Smooth muscle cell (in vitro differentiated cells): ENCODE measurements at regions not wholly inside any gene's neighbourhood (a gene's known extent, or its start where the extent isn't known, plus 50 kb on each side); places are given as distances from the start of the nearest gene placed in this dataset.

Experiments
- DNase-seq: peaks from one replicate; lab custom pipeline; 2025; ENCODE audit not compliant: unreplicated experiment; lab: John Stamatoyannopoulos, UW
- H2AFZ ChIP-seq: fragments of 200-600 bp; sonication (generic); 2 replicates; pipeline ENCODE4 v1.6.0; 2016; ENCODE audit warnings: antibody characterized with exemption, low read depth, mild to moderate bottlenecking
- H3F3A ChIP-seq: fragments of 200-600 bp; sonication (generic); 2 replicates; pipeline ENCODE4 v1.6.0; 2017; ENCODE audit warnings: antibody characterized with exemption, low read depth
- H3K27ac ChIP-seq: fragments of 200-600 bp; sonication (generic); 2 replicates; pipeline ENCODE4 v1.5.1; 2016; ENCODE audit warnings: low read depth, mild to moderate bottlenecking
- H3K27me3 ChIP-seq: fragments of 200-600 bp; sonication (generic); 2 replicates; pipeline ENCODE4 v1.6.1; 2016; ENCODE audit warnings: low read depth, mild to moderate bottlenecking
- H3K36me3 ChIP-seq: fragments of 200-600 bp; sonication (generic); 2 replicates; pipeline ENCODE4 v1.5.1; 2016; ENCODE audit warnings: low read depth
- H3K4me1 ChIP-seq: fragments of 200-600 bp; sonication (generic); 2 replicates; pipeline ENCODE4 v1.5.1; 2016; ENCODE audit warnings: low read depth
- H3K4me2 ChIP-seq: fragments of 200-600 bp; sonication (generic); 2 replicates; pipeline ENCODE4 v1.6.0; 2016; ENCODE audit warnings: mild to moderate bottlenecking
- H3K4me3 ChIP-seq: fragments of 200-600 bp; sonication (generic); 2 replicates; pipeline ENCODE4 v1.5.1; 2016; ENCODE audit warnings: mild to moderate bottlenecking
- H3K79me2 ChIP-seq: fragments of 200-600 bp; sonication (generic); 2 replicates; pipeline ENCODE4 v1.6.0; 2016; ENCODE audit warnings: low read depth, mild to moderate bottlenecking
- H3K9ac ChIP-seq: fragments of 200-600 bp; sonication (generic); 2 replicates; pipeline ENCODE4 v1.6.0; 2016; ENCODE audit warnings: low read depth
- H3K9me3 ChIP-seq: fragments of 200-600 bp; sonication (generic); replicated peaks from 2 replicates; pipeline ENCODE4 v1.5.1; 2016; ENCODE audit warnings: low read depth
- H4K20me1 ChIP-seq: fragments of 200-600 bp; sonication (generic); 2 replicates; pipeline ENCODE4 v1.6.0; 2016; ENCODE audit warnings: low read depth
- CTCF ChIP-seq: fragments of 200-600 bp; sonication (generic); IDR thresholded peaks from 2 replicates; pipeline ENCODE4 v1.5.1; 2017; ENCODE audit warnings: borderline replicate concordance, mild to moderate bottlenecking, antibody characterized with exemption; ENCODE audit not compliant: insufficient read depth, poor library complexity, severe bottlenecking
- WGBS: methylation state at CpG from one replicate; pipeline ENCODE4 v1.1.7; 2016; ENCODE audit warnings: low lambda C conversion rate; 5-methylcytosine and 5-hydroxymethylcytosine counted together

GRCh38 chr6:126199466-126199865, 140.4 kb upstream of the CENPW start:
- Histone ChIP-seq H3K4me2 (no peak overlapping the region), H3K9ac (no peak overlapping the region), H3K36me3 (no peaks in the 10 kb centered on the region), H3K4me3 (no peak overlapping the region), H3F3A (no peaks in the 10 kb centered on the region), H3K79me2 (no peaks in the 10 kb centered on the region), H3K27ac (no peak overlapping the region), H3K4me1 (peaks cover 12% of the 10 kb centered on the region), H3K27me3 (no peaks in the 10 kb centered on the region), H4K20me1 (no peaks in the 10 kb centered on the region), H3K9me3 (no peaks in the 10 kb centered on the region), H2AFZ (no peak overlapping the region)
- no peak for DNase-seq
- TF ChIP-seq CTCF, result no peak
- WGBS, result 97% methylated on average over 1 of the region's 1 CpG

- H3K4me1 ChIP-seq, result peaks cover 12% of the 10 kb centered on the region
- no peaks in the 10 kb centered on the region for H3F3A ChIP-seq
- no peak for TF ChIP-seq CTCF
- H3K4me3 ChIP-seq, result no peak overlapping the region
- H3K79me2 ChIP-seq, result no peaks in the 10 kb centered on the region
- DNase-seq, result no peak
- H3K4me2 ChIP-seq, result peak overlapping the region; percentile 22
- H3K9me3 ChIP-seq, result no peaks in the 10 kb centered on the region
- no peaks in the 10 kb centered on the region for H4K20me1 ChIP-seq
- no peaks in the 10 kb centered on the region for H3K36me3 ChIP-seq
- H3K27ac ChIP-seq, result no peak overlapping the region
- H2AFZ ChIP-seq, result no peak overlapping the region
- H3K27me3 ChIP-seq, result no peaks in the 10 kb centered on the region
- no peak overlapping the region for H3K9ac ChIP-seq
- 69% methylated on average over 2 of the region's 2 CpGs for WGBS
Measured at GRCh38 chr6:126202707-126203106, 137.2 kb upstream of the CENPW start.

- 92% methylated on average over 4 of the region's 4 CpGs for WGBS
- Histone ChIP-seq H3K9ac (no peak overlapping the region), H2AFZ (no peak overlapping the region)
Measured at GRCh38 chr6:126204126-126204525, 135.8 kb upstream of the CENPW start.

GRCh38 chr6:126204598-126204997, 135.3 kb upstream of the CENPW start:
- H4K20me1 ChIP-seq, result no peaks in the 10 kb centered on the region
- TF ChIP-seq CTCF, result no peak
- no peak overlapping the region for H3K27ac ChIP-seq
- no peak overlapping the region for H3K9ac ChIP-seq
- H3K27me3 ChIP-seq, result no peaks in the 10 kb centered on the region
- H3F3A ChIP-seq, result no peaks in the 10 kb centered on the region
- no peak overlapping the region for H2AFZ ChIP-seq
- no peak for DNase-seq
- no peaks in the 10 kb centered on the region for H3K79me2 ChIP-seq
- H3K4me1 ChIP-seq, result no peaks in the 10 kb centered on the region
- no peak overlapping the region for H3K4me3 ChIP-seq
- no peak overlapping the region for H3K4me2 ChIP-seq
- no peaks in the 10 kb centered on the region for H3K9me3 ChIP-seq
- no peaks in the 10 kb centered on the region for H3K36me3 ChIP-seq

More at GRCh38 chr6:126204126-126204525, 135.8 kb upstream of the CENPW start:
- H3K4me2 ChIP-seq, result no peak overlapping the region
- no peaks in the 10 kb centered on the region for H3K27me3 ChIP-seq
- no peaks in the 10 kb centered on the region for H3K79me2 ChIP-seq
- H3K9me3 ChIP-seq, result no peaks in the 10 kb centered on the region
- H3K27ac ChIP-seq, result no peak overlapping the region
- no peaks in the 10 kb centered on the region for H3F3A ChIP-seq
- TF ChIP-seq CTCF, result no peak
- H4K20me1 ChIP-seq, result no peaks in the 10 kb centered on the region
- H3K4me1 ChIP-seq, result no peaks in the 10 kb centered on the region
- no peak overlapping the region for H3K4me3 ChIP-seq
- DNase-seq, result no peak
- H3K36me3 ChIP-seq, result no peaks in the 10 kb centered on the region
